ENCODE measurements at regions not wholly inside any gene's neighbourhood (a gene's known extent, or its start where the extent isn't known, plus 50 kb on each side); places are given as distances from the start of the nearest gene placed in this dataset.

DNA sequence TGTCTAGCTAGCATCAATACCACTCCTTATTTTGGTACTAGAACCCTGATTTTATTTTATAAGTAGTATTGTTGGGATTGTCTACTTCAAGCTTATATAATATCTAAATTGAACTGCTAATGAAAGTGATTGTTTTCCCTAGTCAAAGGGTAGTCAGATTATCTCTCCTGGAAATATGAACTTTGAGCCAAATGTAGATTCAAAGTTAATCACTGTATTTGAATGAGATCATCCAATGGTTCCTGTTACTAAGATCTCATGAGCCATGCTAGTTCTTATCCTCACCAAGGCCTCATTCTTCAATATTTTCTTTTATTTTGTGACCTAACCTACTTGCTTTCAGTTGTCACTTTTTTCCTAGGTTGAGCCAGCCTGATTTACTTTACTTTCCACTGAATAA is 276.7 kb downstream of the RASSF9 start:
- TF ChIP-seq POLR2A (IDR thresholded peaks at IDR 0.05; ENCODE audit: low read length): no peak
- no peak for TF ChIP-seq GATA1 (IDR thresholded peaks at IDR 0.05; ENCODE audit: low read depth, low read length)
